NT2/D1 (cell line): ENCODE measurements at regions not wholly inside any gene's neighbourhood (a gene's known extent, or its start where the extent isn't known, plus 50 kb on each side); places are given as distances from the start of the nearest gene placed in this dataset.

Experiments
- SUZ12 ChIP-seq: IDR thresholded peaks from 2 replicates; pipeline ENCODE4 v1.6.1; 2011; ENCODE audit not compliant: insufficient read length, insufficient read depth; ENCODE audit errors: extremely low read depth
- YY1 ChIP-seq: IDR thresholded peaks from 2 replicates; pipeline ENCODE4 v1.6.1; 2011; ENCODE audit not compliant: insufficient read length, insufficient read depth
- ZNF274 ChIP-seq: IDR thresholded peaks from 2 replicates; pipeline ENCODE4 v1.6.1; 2011; ENCODE audit warnings: mild to moderate bottlenecking, low read depth, low read length

- TF ChIP-seq SUZ12 (no peak), ZNF274 (no peak), YY1 (no peak)
These were observed 326.5 kb upstream of the SLC39A10 start for GRCh38 chr2:195330513-195330956.
